PFSK-1 (cell line): ENCODE measurements at regions not wholly inside any gene's neighbourhood (a gene's known extent, or its start where the extent isn't known, plus 50 kb on each side); places are given as distances from the start of the nearest gene placed in this dataset.

ENCODE experiments used
- FOXP2 ChIP-seq: optimal IDR thresholded peaks from 2 replicates; pipeline ENCODE3; 2011; ENCODE audit warnings: borderline replicate concordance, control low read depth, inconsistent platforms; ENCODE audit not compliant: insufficient read depth; ENCODE audit errors: extremely low read length, extremely low read depth
- POLR2AphosphoS5 ChIP-seq: IDR thresholded peaks from 2 replicates; pipeline ENCODE4 v1.6.1; 2012; ENCODE audit warnings: low read depth, mild to moderate bottlenecking, control low read depth, low read length, moderate library complexity
- REST ChIP-seq, 2 experiments: IDR thresholded peaks; 2 replicates each; pipeline versions ENCODE4 v1.6.1 to v1.8.0; 2011 to 2012; ENCODE audit warnings: low read depth in 2 of 2, low read length in 2 of 2, control low read depth in 1 of 2, inconsistent platforms in 1 of 2, mild to moderate bottlenecking in 1 of 2, moderate library complexity in 1 of 2; ENCODE audit not compliant: insufficient read depth in 1 of 2
- SIN3A ChIP-seq: IDR thresholded peaks from 2 replicates; pipeline ENCODE4 v1.6.1; 2012; ENCODE audit warnings: mild to moderate bottlenecking, low read length, moderate library complexity, borderline replicate concordance; ENCODE audit not compliant: insufficient read depth
- TAF1 ChIP-seq: IDR thresholded peaks from 2 replicates; pipeline ENCODE4 v1.6.1; 2012; ENCODE audit warnings: low read length, control low read depth, borderline replicate concordance; ENCODE audit not compliant: insufficient read depth

- TF ChIP-seq REST (IDR thresholded peaks at IDR 0.05; ENCODE audit: insufficient read depth in 1 of 2, low read depth in 2 of 2, low read length in 2 of 2) (no peak), TAF1 (no peak), SIN3A (no peak), FOXP2 (no peak), POLR2AphosphoS5 (no peak)
These were observed 55.4 kb upstream of the GATA5 start for GRCh38 chr20:62531046-62531838.

- TF ChIP-seq POLR2AphosphoS5 = no peak
- TF ChIP-seq TAF1 = no peak
- no peak for TF ChIP-seq FOXP2
- no peak for TF ChIP-seq REST (IDR thresholded peaks at IDR 0.05; ENCODE audit: insufficient read depth in 1 of 2, low read depth in 2 of 2, low read length in 2 of 2)
These were observed 57.1 kb upstream of the GATA5 start for GRCh38 chr20:62532921-62533320.

GRCh38 chr20:62533591-62534495 is 58.0 kb upstream of the GATA5 start:
- TF ChIP-seq SIN3A (no peak), REST (IDR thresholded peaks at IDR 0.05; ENCODE audit: insufficient read depth in 1 of 2, low read depth in 2 of 2, low read length in 2 of 2) (no peak), POLR2AphosphoS5 (no peak), FOXP2 (no peak), TAF1 (no peak)

- TF ChIP-seq POLR2AphosphoS5 (no peak), SIN3A (no peak), REST (IDR thresholded peaks at IDR 0.05; ENCODE audit: insufficient read depth in 1 of 2, low read depth in 2 of 2, low read length in 2 of 2) (no peak), FOXP2 (no peak), TAF1 (no peak)
These were observed 58.9 kb upstream of the GATA5 start for GRCh38 chr20:62534526-62535221.
